GM10266 (cell line): ENCODE measurements at regions not wholly inside any gene's neighbourhood (a gene's known extent, or its start where the extent isn't known, plus 50 kb on each side); places are given as distances from the start of the nearest gene placed in this dataset.

Experiments used
- DNase-seq: peaks from one replicate; pipeline ENCODE4 v3.0.0; 2012; ENCODE audit errors: extremely low spot score
- CTCF ChIP-seq: IDR thresholded peaks from 2 replicates; pipeline ENCODE4 v1.5.1; 2012; ENCODE audit warnings: mild to moderate bottlenecking, low read depth; ENCODE audit not compliant: control insufficient read depth, insufficient read depth; ENCODE audit errors: missing control alignments

GRCh38 chr10:36373424-36374096, 731.5 kb upstream of the FZD8 start:
- TF ChIP-seq CTCF = no peak
- no peak for DNase-seq

GRCh38 chr10:36367362-36367761, 725.3 kb upstream of the FZD8 start:
- DNase-seq = no peak
- TF ChIP-seq CTCF = no peak

- no peak for DNase-seq
- TF ChIP-seq CTCF = no peak
Observed at GRCh38 chr10:36366843-36367242, 724.7 kb upstream of the FZD8 start.

GRCh38 chr10:36366065-36366464, 724.0 kb upstream of the FZD8 start:
- no peak for TF ChIP-seq CTCF
- DNase-seq = no peak

GRCh38 chr10:36362257-36362656, 720.2 kb upstream of the FZD8 start:
- no peak for DNase-seq
- no peak for TF ChIP-seq CTCF

GRCh38 chr10:36358736-36359135, 716.6 kb upstream of the FZD8 start:
- TF ChIP-seq CTCF = no peak
- no peak for DNase-seq

- no peak for TF ChIP-seq CTCF
Observed at GRCh38 chr10:36354633-36355032, 712.5 kb upstream of the FZD8 start.

More at GRCh38 chr10:36354633-36355032, 712.5 kb upstream of the FZD8 start:
- no peak for DNase-seq
